Stimulated activated CD4-positive, alpha-beta T cell treated with anti-CD3 and anti-CD28 coated beads, Interleukin-1b, Interleukin-23, amount 100 ng/mL, for 48 hours (primary cell): ENCODE measurements at regions not wholly inside any gene's neighbourhood (a gene's known extent, or its start where the extent isn't known, plus 50 kb on each side); places are given as distances from the start of the nearest gene placed in this dataset.
"Not testable (repeated sequence)": the region's sequence is repeated elsewhere in the genome, so short reads cannot be mapped to it uniquely, and the experiment has no call there.

Source experiments
- DNase-seq: peaks from one replicate; pipeline ENCODE4 v3.0.0-alpha.2; 2020

GRCh38 chr13:107811233-107812013 lies 403.9 kb downstream of the LIG4 start:
- DNase-seq: no peak

- no peak for DNase-seq
Observed at GRCh38 chr13:107809125-107809524, 406.2 kb downstream of the LIG4 start.

GRCh38 chr13:107808389-107808788 lies 406.9 kb downstream of the LIG4 start:
- no peak for DNase-seq

GRCh38 chr13:107807306-107808073 lies 407.8 kb downstream of the LIG4 start:
- DNase-seq: no peak

- no peak for DNase-seq
Observed at GRCh38 chr13:107806726-107807125, 408.6 kb downstream of the LIG4 start.

GRCh38 chr13:107803822-107804495 lies 411.4 kb downstream of the LIG4 start:
- DNase-seq: no peak

- no peak for DNase-seq
Observed at GRCh38 chr13:107801621-107802020, 413.7 kb downstream of the LIG4 start.

GRCh38 chr13:107799001-107799400 lies 416.3 kb downstream of the LIG4 start:
- no peak for DNase-seq

- DNase-seq: no peak
Observed at GRCh38 chr13:107790397-107790796, 424.9 kb downstream of the LIG4 start.

- no peak for DNase-seq
Observed at GRCh38 chr13:107788464-107789165, 426.7 kb downstream of the LIG4 start.

GRCh38 chr13:107782646-107783045 lies 432.7 kb downstream of the LIG4 start:
- not testable (repeated sequence) for DNase-seq

GRCh38 chr13:107778094-107778493 lies 437.2 kb downstream of the LIG4 start:
- DNase-seq: no peak

GRCh38 chr13:107770541-107770940 lies 444.8 kb downstream of the LIG4 start:
- DNase-seq: no peak

GRCh38 chr13:107767119-107767518 lies 448.2 kb downstream of the LIG4 start:
- no peak for DNase-seq

- DNase-seq: no peak
Observed at GRCh38 chr13:107765724-107766401, 449.5 kb downstream of the LIG4 start.

GRCh38 chr13:107764046-107764445 lies 451.3 kb downstream of the LIG4 start:
- no peak for DNase-seq

GRCh38 chr13:107753748-107754147 lies 461.6 kb downstream of the LIG4 start:
- DNase-seq: no peak

GRCh38 chr13:107753291-107753690 lies 462.0 kb downstream of the LIG4 start:
- no peak for DNase-seq

- no peak for DNase-seq
Observed at GRCh38 chr13:107743983-107744382, 471.4 kb downstream of the LIG4 start.

GRCh38 chr13:107743526-107743925 lies 471.8 kb downstream of the LIG4 start:
- no peak for DNase-seq

- DNase-seq: no peak
Observed at GRCh38 chr13:107743100-107743499, 472.2 kb downstream of the LIG4 start.

- DNase-seq: no peak
Observed at GRCh38 chr13:107742544-107742943, 472.8 kb downstream of the LIG4 start.
